C4-2B (cell line): ENCODE measurements at regions not wholly inside any gene's neighbourhood (a gene's known extent, or its start where the extent isn't known, plus 50 kb on each side); places are given as distances from the start of the nearest gene placed in this dataset.

ENCODE experiments used
- CTCF ChIP-seq: fragments of 450-650 bp; conservative IDR thresholded peaks from 2 replicates; pipeline ENCODE4 v1.5.1; 2017; ENCODE audit warnings: mild to moderate bottlenecking
- ZFX ChIP-seq: fragments of 450-650 bp; IDR thresholded peaks from 2 replicates; pipeline ENCODE4 v1.6.1; 2017

GRCh38 chr5:167122267-167122666 is 1169.2 kb upstream of the WWC1 start:
- TF ChIP-seq ZFX (no peak), CTCF (no peak)
